ENCODE measurements at regions not wholly inside any gene's neighbourhood (a gene's known extent, or its start where the extent isn't known, plus 50 kb on each side); places are given as distances from the start of the nearest gene placed in this dataset.

GRCh38 chr3:72177075-72178050 lies 392.4 kb upstream of the PROK2 start:
- H3K4me1 ChIP-seq (ENCODE audit: control insufficient read depth, insufficient read depth, low read length): no peaks in the 10 kb centered on the region
- WGBS (ENCODE audit: insufficient coverage, insufficient read length): no CpG with 5 or more reads among the region's 36 CpGs
- no peak overlapping the region for H3K27ac ChIP-seq (ENCODE audit: low read length)
- H3K9me3 ChIP-seq (ENCODE audit: control insufficient read depth, insufficient read depth, low read length): no peaks in the 10 kb centered on the region
- no peak overlapping the region for H3K4me3 ChIP-seq (ENCODE audit: low read length)
- no peak for DNase-seq (ENCODE audit: low read depth, low spot score)
- no peaks in the 10 kb centered on the region for H3K36me3 ChIP-seq (ENCODE audit: control insufficient read depth, insufficient read depth, low read length)
- no peaks in the 10 kb centered on the region for H3K27me3 ChIP-seq (ENCODE audit: control insufficient read depth, insufficient read depth, low read length)

DNA sequence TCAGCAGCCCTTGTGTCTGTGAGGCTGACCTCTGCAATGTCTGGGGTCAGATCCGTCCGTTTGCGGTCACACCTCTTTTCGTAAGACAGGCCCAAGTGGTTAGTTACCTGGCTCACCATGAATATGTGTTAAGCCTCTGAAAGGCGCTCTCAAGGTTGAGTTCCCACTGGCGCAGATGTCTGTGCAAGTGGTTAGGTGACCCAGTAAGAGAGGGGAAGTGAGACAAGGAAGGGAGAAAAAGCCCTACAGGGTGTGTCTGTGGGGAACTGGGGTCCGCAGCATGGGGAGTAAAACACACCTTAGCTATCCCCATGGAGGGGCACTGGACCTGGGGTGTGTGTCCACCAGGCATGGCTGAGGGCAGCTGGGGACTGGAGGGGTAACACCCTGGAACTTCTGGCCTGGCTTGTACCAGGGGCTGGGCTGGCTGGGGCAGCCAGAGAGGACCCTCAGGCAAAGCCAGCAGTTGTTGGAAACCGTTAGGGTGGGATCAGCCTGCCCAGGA lies 391.6 kb upstream of the PROK2 start:
- WGBS (ENCODE audit: insufficient coverage, insufficient read length): no CpG with 5 or more reads among the region's 8 CpGs
- H3K36me3 ChIP-seq (ENCODE audit: control insufficient read depth, insufficient read depth, low read length): no peaks in the 10 kb centered on the region
- H3K4me1 ChIP-seq (ENCODE audit: control insufficient read depth, insufficient read depth, low read length): no peaks in the 10 kb centered on the region
- H3K4me3 ChIP-seq (ENCODE audit: low read length): no peak overlapping the region
- DNase-seq (ENCODE audit: low read depth, low spot score): no peak
- no peaks in the 10 kb centered on the region for H3K27me3 ChIP-seq (ENCODE audit: control insufficient read depth, insufficient read depth, low read length)
- no peak overlapping the region for H3K27ac ChIP-seq (ENCODE audit: low read length)
- no peaks in the 10 kb centered on the region for H3K9me3 ChIP-seq (ENCODE audit: control insufficient read depth, insufficient read depth, low read length)

DNA sequence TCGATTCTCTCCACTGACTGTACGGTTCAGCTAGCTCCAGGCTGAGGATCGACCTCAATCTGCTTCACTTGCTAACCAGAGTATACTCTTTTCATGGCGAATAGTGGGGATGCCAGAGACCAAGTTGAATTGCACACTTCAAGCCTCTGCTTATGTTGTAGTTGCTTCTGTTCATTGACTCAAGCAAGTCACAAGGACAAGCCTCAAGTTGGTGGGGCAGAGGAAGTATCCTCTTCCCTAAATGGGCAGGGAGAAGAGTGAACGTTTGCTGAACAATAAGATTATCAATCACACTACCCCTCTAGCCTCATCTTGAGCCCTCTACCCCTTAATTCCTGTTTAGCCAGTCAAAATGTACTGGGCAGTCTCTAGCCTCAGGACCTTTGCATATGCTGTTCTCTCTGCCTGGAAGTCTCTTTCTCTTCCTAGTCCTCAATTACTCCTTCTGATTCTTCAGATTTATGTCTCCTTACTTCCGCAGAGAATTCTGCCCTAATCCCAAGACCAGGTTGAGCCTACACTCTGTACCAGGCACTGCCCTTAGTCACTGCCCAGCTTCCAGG lies 390.4 kb upstream of the PROK2 start:
- no CpG with 5 or more reads among the region's 6 CpGs for WGBS (ENCODE audit: insufficient coverage, insufficient read length)
- Histone ChIP-seq H3K36me3 (ENCODE audit: control insufficient read depth, insufficient read depth, low read length) (no peaks in the 10 kb centered on the region), H3K9me3 (ENCODE audit: control insufficient read depth, insufficient read depth, low read length) (no peaks in the 10 kb centered on the region), H3K27ac (ENCODE audit: low read length) (no peak overlapping the region), H3K4me1 (ENCODE audit: control insufficient read depth, insufficient read depth, low read length) (no peaks in the 10 kb centered on the region), H3K27me3 (ENCODE audit: control insufficient read depth, insufficient read depth, low read length) (no peaks in the 10 kb centered on the region), H3K4me3 (ENCODE audit: low read length) (no peak overlapping the region)
- DNase-seq (ENCODE audit: low read depth, low spot score): no peak

GRCh38 chr3:72174890-72175289 lies 389.9 kb upstream of the PROK2 start:
- H3K4me3 ChIP-seq (ENCODE audit: low read length): no peak overlapping the region
- H3K4me1 ChIP-seq (ENCODE audit: control insufficient read depth, insufficient read depth, low read length): no peaks in the 10 kb centered on the region
- DNase-seq (ENCODE audit: low read depth, low spot score): no peak
- no peaks in the 10 kb centered on the region for H3K27me3 ChIP-seq (ENCODE audit: control insufficient read depth, insufficient read depth, low read length)
- H3K27ac ChIP-seq (ENCODE audit: low read length): no peak overlapping the region
- H3K36me3 ChIP-seq (ENCODE audit: control insufficient read depth, insufficient read depth, low read length): no peaks in the 10 kb centered on the region
- WGBS (ENCODE audit: insufficient coverage, insufficient read length): no CpG with 5 or more reads among the region's 5 CpGs
- H3K9me3 ChIP-seq (ENCODE audit: control insufficient read depth, insufficient read depth, low read length): no peaks in the 10 kb centered on the region

DNA sequence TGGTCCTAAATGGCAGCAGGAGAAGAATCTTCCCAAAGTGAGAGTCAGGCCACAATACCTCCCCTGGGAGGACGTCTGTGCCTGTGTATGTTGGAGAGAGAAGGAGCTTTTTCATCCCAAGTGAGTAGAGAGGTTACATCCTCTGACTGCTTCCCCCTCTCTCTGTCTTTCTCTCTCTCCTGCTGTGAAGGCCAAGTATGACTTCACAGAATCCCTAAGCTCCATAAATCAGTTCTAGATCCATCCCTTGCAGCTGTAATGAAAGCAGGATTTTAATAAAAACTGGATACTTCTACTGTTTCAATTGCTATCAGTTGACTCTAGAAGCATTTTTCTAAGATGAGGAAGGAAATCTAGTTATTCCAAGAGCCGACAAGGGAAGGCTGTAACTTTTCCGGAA lies 389.1 kb upstream of the PROK2 start:
- H3K27ac ChIP-seq (ENCODE audit: low read length): no peak overlapping the region
- H3K27me3 ChIP-seq (ENCODE audit: control insufficient read depth, insufficient read depth, low read length): no peaks in the 10 kb centered on the region
- WGBS (ENCODE audit: insufficient coverage, insufficient read length): no CpG with 5 or more reads among the region's 3 CpGs

GRCh38 chr3:72171946-72172345 lies 387.0 kb upstream of the PROK2 start:
- WGBS (ENCODE audit: insufficient coverage, insufficient read length): no CpG with 5 or more reads among the region's 10 CpGs
- DNase-seq (ENCODE audit: low read depth, low spot score): no peak
- Histone ChIP-seq H3K4me1 (ENCODE audit: control insufficient read depth, insufficient read depth, low read length) (no peaks in the 10 kb centered on the region), H3K27ac (ENCODE audit: low read length) (no peak overlapping the region), H3K27me3 (ENCODE audit: control insufficient read depth, insufficient read depth, low read length) (no peaks in the 10 kb centered on the region), H3K9me3 (ENCODE audit: control insufficient read depth, insufficient read depth, low read length) (no peaks in the 10 kb centered on the region), H3K4me3 (ENCODE audit: low read length) (no peak overlapping the region), H3K36me3 (ENCODE audit: control insufficient read depth, insufficient read depth, low read length) (no peaks in the 10 kb centered on the region)

More for the DNA sequence above, 389.1 kb upstream of the PROK2 start:
- no peak for DNase-seq (ENCODE audit: low read depth, low spot score)
- Histone ChIP-seq H3K36me3 (ENCODE audit: control insufficient read depth, insufficient read depth, low read length) (no peaks in the 10 kb centered on the region), H3K9me3 (ENCODE audit: control insufficient read depth, insufficient read depth, low read length) (no peaks in the 10 kb centered on the region), H3K4me3 (ENCODE audit: low read length) (no peak overlapping the region), H3K4me1 (ENCODE audit: control insufficient read depth, insufficient read depth, low read length) (no peaks in the 10 kb centered on the region)

DNA sequence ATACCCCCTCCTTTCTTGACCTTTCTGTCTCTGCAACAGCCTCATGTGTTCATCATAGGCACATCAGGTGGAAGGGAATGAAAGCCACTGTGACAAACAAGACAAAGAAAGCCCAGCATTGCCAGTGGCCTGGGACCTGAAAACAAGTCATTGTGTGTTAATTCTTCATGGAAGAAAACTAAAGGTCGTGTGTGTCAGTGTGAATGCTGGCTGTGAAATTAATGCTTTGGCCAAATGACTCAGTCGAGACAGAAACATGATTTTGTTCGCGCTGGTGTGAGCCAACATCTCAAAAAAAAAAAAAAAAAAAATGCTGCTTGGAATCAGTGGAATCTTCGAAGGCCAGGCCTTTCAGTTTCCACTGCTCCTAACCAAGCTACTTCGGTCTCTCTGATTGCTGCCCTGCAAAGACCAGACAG lies 386.5 kb upstream of the PROK2 start:
- H3K27ac ChIP-seq (ENCODE audit: low read length): no peak overlapping the region
- no peaks in the 10 kb centered on the region for H3K27me3 ChIP-seq (ENCODE audit: control insufficient read depth, insufficient read depth, low read length)
- no peaks in the 10 kb centered on the region for H3K4me1 ChIP-seq (ENCODE audit: control insufficient read depth, insufficient read depth, low read length)
- no CpG with 5 or more reads among the region's 6 CpGs for WGBS (ENCODE audit: insufficient coverage, insufficient read length)
- DNase-seq (ENCODE audit: low read depth, low spot score): no peak
- H3K36me3 ChIP-seq (ENCODE audit: control insufficient read depth, insufficient read depth, low read length): no peaks in the 10 kb centered on the region
- no peak overlapping the region for H3K4me3 ChIP-seq (ENCODE audit: low read length)
- H3K9me3 ChIP-seq (ENCODE audit: control insufficient read depth, insufficient read depth, low read length): no peaks in the 10 kb centered on the region

DNA sequence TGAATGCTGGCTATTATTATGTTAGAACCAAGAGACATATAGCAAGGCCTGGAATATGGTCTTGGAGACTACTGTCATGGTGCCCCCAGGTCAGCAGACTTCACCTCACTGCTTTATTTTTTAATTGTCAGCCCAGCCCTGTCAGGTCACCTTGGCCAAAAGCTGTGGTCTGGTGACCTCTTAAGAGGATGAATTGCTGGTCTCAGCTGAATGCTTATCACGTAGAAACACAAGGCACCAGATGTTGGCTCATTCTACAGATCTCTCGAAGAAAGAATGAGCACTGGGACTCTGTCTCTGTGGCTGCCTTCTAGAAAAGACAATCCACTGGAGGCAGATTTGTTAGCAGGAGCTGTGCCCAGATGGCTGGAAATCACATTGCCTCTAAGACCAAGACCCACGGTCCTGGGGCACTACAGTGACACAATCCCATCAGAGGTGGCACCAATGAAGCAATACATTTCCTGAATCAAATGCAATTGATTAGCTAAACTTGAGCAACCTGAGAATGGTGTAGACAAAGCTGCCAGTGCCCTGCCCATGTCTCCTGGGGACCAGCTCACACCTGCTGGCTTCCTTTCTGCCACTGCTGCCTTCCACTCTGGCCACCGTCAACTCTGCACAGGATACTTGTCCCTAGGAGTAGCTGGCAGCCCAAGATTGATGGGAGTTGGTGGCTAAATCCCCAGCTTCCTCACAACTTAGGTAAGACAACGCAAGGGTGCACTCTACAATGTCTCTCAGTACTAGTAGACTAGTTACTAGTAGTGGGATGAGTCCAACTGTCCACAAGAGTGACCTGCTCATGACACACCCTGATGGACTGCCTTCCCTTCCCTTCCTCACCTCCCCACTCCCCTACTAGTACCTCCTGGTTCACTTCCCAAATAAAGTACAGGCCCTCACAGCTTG lies 384.9 kb upstream of the PROK2 start:
- no peaks in the 10 kb centered on the region for H3K27me3 ChIP-seq (ENCODE audit: control insufficient read depth, insufficient read depth, low read length)
- no peak overlapping the region for H3K27ac ChIP-seq (ENCODE audit: low read length)
- no peaks in the 10 kb centered on the region for H3K36me3 ChIP-seq (ENCODE audit: control insufficient read depth, insufficient read depth, low read length)
- H3K4me3 ChIP-seq (ENCODE audit: low read length): no peak overlapping the region
- DNase-seq (ENCODE audit: low read depth, low spot score): no peak
- no CpG with 5 or more reads among the region's 5 CpGs for WGBS (ENCODE audit: insufficient coverage, insufficient read length)
- no peaks in the 10 kb centered on the region for H3K9me3 ChIP-seq (ENCODE audit: control insufficient read depth, insufficient read depth, low read length)
- H3K4me1 ChIP-seq (ENCODE audit: control insufficient read depth, insufficient read depth, low read length): no peaks in the 10 kb centered on the region

GRCh38 chr3:72169120-72169519 lies 384.2 kb upstream of the PROK2 start:
- Histone ChIP-seq H3K4me3 (ENCODE audit: low read length) (no peak overlapping the region), H3K4me1 (ENCODE audit: control insufficient read depth, insufficient read depth, low read length) (no peaks in the 10 kb centered on the region), H3K27me3 (ENCODE audit: control insufficient read depth, insufficient read depth, low read length) (no peaks in the 10 kb centered on the region), H3K36me3 (ENCODE audit: control insufficient read depth, insufficient read depth, low read length) (no peaks in the 10 kb centered on the region), H3K27ac (ENCODE audit: low read length) (no peak overlapping the region), H3K9me3 (ENCODE audit: control insufficient read depth, insufficient read depth, low read length) (no peaks in the 10 kb centered on the region)
- no peak for DNase-seq (ENCODE audit: low read depth, low spot score)

DNA sequence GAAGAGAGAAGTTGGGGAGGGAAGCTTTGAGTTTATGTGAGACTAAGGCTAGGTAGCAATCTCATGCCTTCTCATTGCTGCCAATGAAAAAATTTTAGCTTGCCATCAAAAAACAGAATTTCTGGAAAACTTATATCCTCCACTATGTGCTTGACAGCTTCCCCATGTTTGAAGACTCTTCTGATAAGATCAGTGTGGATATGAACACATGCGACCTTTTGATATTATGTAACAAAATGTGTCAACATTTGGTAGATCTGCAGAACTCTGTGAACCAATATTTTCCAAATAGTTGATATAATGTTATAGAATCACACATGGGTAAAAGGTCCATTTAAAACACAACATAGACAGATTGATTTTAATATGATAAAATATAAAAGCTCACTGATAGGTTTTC lies 380.9 kb upstream of the PROK2 start:
- no peaks in the 10 kb centered on the region for H3K27me3 ChIP-seq (ENCODE audit: control insufficient read depth, insufficient read depth, low read length)
- no peaks in the 10 kb centered on the region for H3K36me3 ChIP-seq (ENCODE audit: control insufficient read depth, insufficient read depth, low read length)
- no peak overlapping the region for H3K4me3 ChIP-seq (ENCODE audit: low read length)
- H3K4me1 ChIP-seq (ENCODE audit: control insufficient read depth, insufficient read depth, low read length): no peaks in the 10 kb centered on the region
- no CpG with 5 or more reads among the region's 1 CpG for WGBS (ENCODE audit: insufficient coverage, insufficient read length)
- H3K27ac ChIP-seq (ENCODE audit: low read length): no peak overlapping the region
- DNase-seq (ENCODE audit: low read depth, low spot score): no peak
- H3K9me3 ChIP-seq (ENCODE audit: control insufficient read depth, insufficient read depth, low read length): no peaks in the 10 kb centered on the region

Data from iPS DF 6.9 (cell line).